ENCODE measurements at regions not wholly inside any gene's neighbourhood (a gene's known extent, or its start where the extent isn't known, plus 50 kb on each side); places are given as distances from the start of the nearest gene placed in this dataset.

DNA sequence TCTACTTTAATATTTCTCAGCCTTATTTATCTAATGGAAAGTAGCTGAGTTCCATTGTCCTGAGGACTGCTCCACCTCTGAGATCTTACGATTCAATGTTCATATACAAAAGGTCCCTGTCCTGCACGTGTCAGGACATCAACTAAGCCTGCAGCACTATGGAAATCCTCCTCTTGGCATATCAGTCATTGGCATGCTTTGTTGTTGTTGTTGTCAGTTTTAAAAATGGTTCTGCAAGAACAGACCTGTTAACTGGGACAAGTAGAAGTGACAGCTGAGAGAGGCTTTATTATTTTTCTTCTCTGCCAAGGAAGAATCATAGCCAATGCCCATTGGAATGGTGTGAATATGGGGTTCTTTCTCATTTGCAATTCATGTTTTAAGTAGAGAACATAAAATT is 450.1 kb upstream of the PKDCC start:
- no peak for DNase-seq (ENCODE audit: low read depth)

- no peak for DNase-seq (ENCODE audit: low read depth)
Measured at GRCh38 chr2:41598161-41598894, 449.5 kb upstream of the PKDCC start.

DNA sequence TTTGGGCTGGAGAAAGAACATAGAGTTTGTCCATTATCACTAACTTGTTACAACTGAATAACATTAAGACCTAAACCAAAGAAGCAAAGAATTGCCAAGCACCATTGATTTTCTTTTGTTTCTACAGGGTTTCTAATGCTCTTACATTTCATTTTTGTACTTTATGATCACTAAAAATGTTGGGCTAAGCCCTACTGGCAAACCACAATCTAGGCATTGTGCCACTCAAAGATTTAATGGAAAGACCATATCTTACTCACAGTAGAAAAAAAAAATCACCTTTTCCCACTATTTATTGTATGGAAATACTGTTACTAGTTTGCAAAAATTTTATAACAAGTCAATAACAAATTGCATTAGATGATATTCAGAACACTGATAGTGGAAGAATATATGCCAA is 447.4 kb upstream of the PKDCC start:
- DNase-seq (ENCODE audit: low read depth), result no peak

GRCh38 chr2:41602341-41602740 is 445.5 kb upstream of the PKDCC start:
- DNase-seq (ENCODE audit: low read depth), result no peak

DNA sequence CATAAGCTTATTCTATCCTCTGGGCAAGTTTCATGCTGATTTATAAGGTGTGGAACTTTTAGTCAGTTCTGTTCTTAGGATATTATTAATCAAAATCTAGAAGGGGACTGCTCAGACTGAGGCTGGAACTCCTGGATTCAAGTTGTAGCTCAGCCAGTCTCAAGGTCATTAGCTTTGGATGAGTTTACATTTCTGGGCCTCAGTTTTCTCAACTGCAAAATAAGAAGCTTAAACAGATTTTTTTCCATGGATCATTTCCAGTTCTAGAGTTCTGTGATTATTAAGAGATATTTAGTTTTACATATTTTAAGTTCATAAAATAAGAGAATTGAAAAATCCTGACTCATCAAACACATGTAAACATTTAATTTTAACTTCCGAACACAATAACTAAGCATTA is 442.5 kb upstream of the PKDCC start:
- no peak for DNase-seq (ENCODE audit: low read depth)

DNA sequence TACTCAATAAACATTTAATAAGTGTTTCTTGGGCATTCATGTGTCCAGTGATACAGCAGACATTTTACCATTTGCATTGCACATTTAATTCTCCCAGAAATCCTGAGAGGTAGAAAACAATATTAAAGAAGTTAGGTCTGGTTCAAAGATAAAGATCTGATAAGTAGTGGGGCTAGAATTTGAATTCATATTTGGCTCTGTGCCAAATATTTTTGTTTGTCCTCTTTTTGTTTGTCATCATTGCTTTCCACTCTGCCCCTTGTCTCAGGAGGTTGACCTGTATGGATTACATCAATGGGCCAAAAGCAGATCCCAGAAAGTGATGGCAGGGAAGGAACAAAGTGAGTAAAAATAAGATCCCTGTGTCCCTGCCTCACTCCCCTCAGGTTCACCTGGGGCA is 441.9 kb upstream of the PKDCC start:
- DNase-seq (ENCODE audit: low read depth), result no peak

DNA sequence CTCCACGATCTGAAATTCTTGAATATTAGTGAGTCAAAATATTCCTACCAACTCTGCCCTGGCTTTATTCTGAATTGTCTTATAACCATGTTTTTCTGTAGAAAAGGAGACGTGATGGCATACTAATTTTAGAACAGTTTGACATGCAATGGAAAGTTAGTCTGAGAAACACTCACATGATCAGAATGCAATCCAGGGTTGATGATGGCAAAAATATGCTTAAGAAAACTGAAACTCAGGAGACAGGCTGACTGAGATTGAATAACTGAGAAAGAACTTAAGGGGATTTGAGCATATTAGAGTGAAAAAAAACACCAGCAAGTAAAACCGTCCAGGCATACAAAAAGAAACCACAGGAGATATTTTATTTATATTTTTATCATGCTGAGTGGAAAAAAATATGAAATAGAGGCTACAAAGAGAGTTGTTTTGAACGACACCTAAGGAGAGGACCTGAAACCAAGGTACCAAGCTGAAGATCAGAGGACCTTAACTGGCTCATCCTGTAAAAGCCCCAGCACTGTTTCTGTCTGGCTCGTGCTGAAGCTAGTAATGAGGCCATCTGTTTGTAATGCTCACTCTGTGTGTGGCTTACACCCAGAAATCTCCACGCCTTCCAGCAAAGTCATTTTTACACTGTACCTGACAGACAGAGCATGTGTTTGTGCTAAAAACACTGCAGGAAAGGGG is 437.2 kb upstream of the PKDCC start:
- no peak for DNase-seq (ENCODE audit: low read depth)

DNA sequence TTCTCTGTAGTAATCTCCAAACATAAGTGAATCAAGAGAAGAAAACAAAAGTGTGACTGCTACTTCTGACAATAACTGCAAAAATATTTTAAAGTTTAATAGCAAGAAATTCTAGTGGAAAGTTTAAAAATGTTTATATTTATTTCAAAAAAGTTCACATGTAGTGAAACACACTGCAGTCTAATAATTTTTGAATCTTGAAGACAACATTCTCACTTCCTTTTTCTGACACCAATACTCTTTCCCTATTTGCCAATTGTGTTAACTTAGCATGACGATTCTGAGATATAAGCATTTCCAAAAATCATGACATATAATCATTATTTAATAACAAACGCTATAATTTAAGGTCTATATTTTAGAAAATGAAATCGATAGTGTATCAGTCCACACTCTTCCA is 429.1 kb upstream of the PKDCC start:
- no peak for DNase-seq (ENCODE audit: low read depth)

GRCh38 chr2:41621095-41621494 is 426.7 kb upstream of the PKDCC start:
- no peak for DNase-seq (ENCODE audit: low read depth)

- no peak for DNase-seq (ENCODE audit: low read depth)
Measured at GRCh38 chr2:41621563-41621962, 426.3 kb upstream of the PKDCC start.

DNA sequence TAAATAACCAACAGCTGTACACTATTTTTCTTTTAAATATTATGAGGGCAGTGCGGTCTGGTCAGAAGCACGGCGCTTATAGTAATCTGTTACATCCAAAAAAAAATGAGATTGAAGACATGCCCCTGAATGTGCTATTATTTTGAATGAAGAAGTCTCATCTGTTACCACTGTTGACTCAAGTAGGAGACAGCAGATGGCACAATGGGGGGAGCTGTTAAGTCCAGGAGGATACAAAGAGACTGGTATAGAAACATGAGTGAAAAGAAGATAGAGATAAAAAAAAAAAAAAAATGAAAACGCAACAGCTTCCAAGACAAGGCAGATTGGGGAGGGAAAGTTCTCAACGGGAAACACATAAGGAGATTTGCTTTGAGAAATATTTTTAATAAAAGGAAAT is 425.5 kb upstream of the PKDCC start:
- no peak for DNase-seq (ENCODE audit: low read depth)

GRCh38 chr2:41626936-41627335 is 420.9 kb upstream of the PKDCC start:
- DNase-seq (ENCODE audit: low read depth), result no peak

- no peak for DNase-seq (ENCODE audit: low read depth)
Measured at GRCh38 chr2:41634686-41635085, 413.1 kb upstream of the PKDCC start.

GRCh38 chr2:41644936-41645335 is 402.9 kb upstream of the PKDCC start:
- DNase-seq (ENCODE audit: low read depth), result no peak

DNA sequence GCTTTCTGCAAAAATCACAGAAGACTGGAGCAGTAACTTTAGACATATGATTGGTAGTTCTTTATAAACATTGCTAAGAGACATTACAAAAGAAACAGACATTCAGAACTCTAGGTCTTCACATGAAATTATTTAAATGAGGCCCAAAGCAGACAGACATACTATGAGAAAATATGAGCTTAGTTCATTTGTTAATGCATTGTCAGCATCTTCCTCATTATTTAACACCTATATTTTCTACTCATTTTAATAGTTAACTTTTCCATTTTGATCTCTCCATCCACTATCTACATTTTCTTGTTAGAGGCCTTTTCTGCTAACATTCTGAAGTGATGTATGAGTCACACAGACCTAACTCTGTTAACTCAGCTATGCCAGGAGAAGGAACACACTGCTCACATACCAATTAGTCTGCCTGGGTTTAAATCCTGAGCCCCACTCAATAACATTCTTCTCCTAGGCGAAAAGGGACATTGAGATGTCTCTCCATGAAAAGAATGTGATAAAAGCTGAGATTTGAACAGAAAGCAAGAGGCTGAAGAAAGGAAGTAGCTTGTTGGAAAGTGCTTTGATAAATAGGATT is 400.3 kb upstream of the PKDCC start:
- DNase-seq (ENCODE audit: low read depth), result no peak

DNA sequence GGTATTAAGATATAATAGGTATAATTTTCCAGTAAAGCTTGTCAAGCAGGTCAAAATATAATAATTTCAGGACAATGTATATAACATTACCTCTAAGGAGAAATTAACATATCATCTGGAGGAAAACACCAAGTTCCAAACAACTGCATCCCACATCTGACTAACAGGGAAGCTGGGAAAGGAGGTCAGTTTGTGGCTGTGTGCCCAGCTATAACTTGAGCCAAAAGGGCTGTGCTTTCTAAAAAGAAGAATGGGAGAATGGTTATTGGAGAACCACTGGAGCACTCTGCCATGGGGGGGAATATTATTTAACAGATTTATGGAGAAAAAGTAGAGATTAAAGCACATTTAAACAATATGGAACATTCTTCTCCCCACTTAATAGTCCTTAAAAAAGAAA is 390.6 kb upstream of the PKDCC start:
- DNase-seq (ENCODE audit: low read depth), result no peak

GRCh38 chr2:41659758-41660157 is 388.1 kb upstream of the PKDCC start:
- no peak for DNase-seq (ENCODE audit: low read depth)

GRCh38 chr2:41662461-41662860 is 385.4 kb upstream of the PKDCC start:
- no peak for DNase-seq (ENCODE audit: low read depth)

- no peak for DNase-seq (ENCODE audit: low read depth)
Measured at GRCh38 chr2:41663056-41663455, 384.8 kb upstream of the PKDCC start.

GRCh38 chr2:41668529-41668928 is 379.3 kb upstream of the PKDCC start:
- DNase-seq (ENCODE audit: low read depth), result no peak

- DNase-seq (ENCODE audit: low read depth), result no peak
Measured at GRCh38 chr2:41678639-41679038, 369.2 kb upstream of the PKDCC start.

GRCh38 chr2:41686156-41686555 is 361.7 kb upstream of the PKDCC start:
- no peak for DNase-seq (ENCODE audit: low read depth)

- no peak for DNase-seq (ENCODE audit: low read depth)
Measured at GRCh38 chr2:41691561-41691960, 356.3 kb upstream of the PKDCC start.
